Common myeloid progenitor, CD34-positive (primary cell): ENCODE measurements at regions not wholly inside any gene's neighbourhood (a gene's known extent, or its start where the extent isn't known, plus 50 kb on each side); places are given as distances from the start of the nearest gene placed in this dataset.

Experiments
- CTCF ChIA-PET: fragments of 350-600 bp; sonication (Branson Sonifier 250); formaldehyde crosslinking; loops from one replicate; lab custom pipeline; 2021; ENCODE audit warnings: antibody characterized with exemption; lab: Charles Lee
- POLR2A ChIA-PET: fragments of 350-600 bp; sonication (Branson Sonifier 250); formaldehyde crosslinking; loops from one replicate; lab custom pipeline; 2021; ENCODE audit warnings: antibody characterized with exemption; lab: Charles Lee
- DNase-seq, 3 donors: peaks; one replicate each; pipeline versions ENCODE4 v3.0.0 to v3.0.0-alpha.2; 2013
- H3K27ac ChIP-seq, 2 experiments: 1 replicate in 1 of 2; 2 replicates in 1 of 2; pipeline ENCODE4 v1.7.0; 2013; ENCODE audit warnings: inconsistent platforms in 2 of 2, low read length in 2 of 2, mild to moderate bottlenecking in 2 of 2, low read depth in 1 of 2, moderate library complexity in 1 of 2; ENCODE audit not compliant: severe bottlenecking in 2 of 2, insufficient read depth in 1 of 2, poor library complexity in 1 of 2
- H3K27me3 ChIP-seq, 5 experiments: replicated peaks in 2 of 5; 1 replicate in 3 of 5; 2 replicates in 2 of 5; pipeline versions ENCODE4 v1.6.1 to v1.7.0; 2013; ENCODE audit warnings: low read length in 4 of 5, mild to moderate bottlenecking in 2 of 5, moderate library complexity in 2 of 5, inconsistent platforms in 1 of 5; ENCODE audit not compliant: insufficient read depth in 5 of 5, control insufficient read depth in 4 of 5
- H3K36me3 ChIP-seq, 4 experiments: 1 replicate in 2 of 4; 2 replicates in 2 of 4; pipeline versions ENCODE4 v1.6.1 to v1.7.0; 2013; ENCODE audit warnings: low read length in 3 of 4, control low read depth in 1 of 4, mild to moderate bottlenecking in 1 of 4; ENCODE audit not compliant: control insufficient read depth in 4 of 4, insufficient read depth in 4 of 4
- H3K4me1 ChIP-seq, 4 experiments: 1 replicate in 3 of 4; 2 replicates in 1 of 4; pipeline versions ENCODE4 v1.6.1 to v1.7.1; 2013; ENCODE audit warnings: low read length in 3 of 4, mild to moderate bottlenecking in 3 of 4, control low read depth in 1 of 4, inconsistent platforms in 1 of 4, moderate library complexity in 1 of 4; ENCODE audit not compliant: control insufficient read depth in 4 of 4, insufficient read depth in 4 of 4; ENCODE audit errors: control extremely low read depth in 1 of 4
- H3K4me3 ChIP-seq, 7 experiments: 1 replicate in 4 of 7; 2 replicates in 3 of 7; pipeline versions ENCODE4 v1.5.1 to v1.7.0; 2013; ENCODE audit warnings: mild to moderate bottlenecking in 7 of 7, low read length in 6 of 7, moderate library complexity in 6 of 7, inconsistent platforms in 2 of 7, low read depth in 2 of 7, control low read depth in 1 of 7; ENCODE audit not compliant: insufficient read depth in 4 of 7, control insufficient read depth in 1 of 7; ENCODE audit errors: extremely low read depth in 1 of 7
- H3K9me3 ChIP-seq, 5 experiments: 1 replicate in 4 of 5; 2 replicates in 1 of 5; pipeline versions ENCODE4 v1.6.1 to v1.7.1; 2013; ENCODE audit warnings: low read length in 4 of 5, mild to moderate bottlenecking in 2 of 5, inconsistent platforms in 1 of 5, low read depth in 1 of 5, moderate library complexity in 1 of 5; ENCODE audit not compliant: control insufficient read depth in 4 of 5, insufficient read depth in 2 of 5; ENCODE audit errors: control extremely low read depth in 1 of 5
- whole genome bisulfite sequencing: methylation state at CpG from one replicate; pipeline ENCODE4 v1.1.5; 2013; ENCODE audit not compliant: insufficient coverage; 5-methylcytosine and 5-hydroxymethylcytosine counted together

- POLR2A ChIA-PET, result interaction anchor here (0.7 kb wide), 1 partner anchor 29 kb away, joined by 5 read pairs; no protein-coding TSS in a partner anchor
- no peaks in the 10 kb centered on the region for H3K9me3 ChIP-seq
- H3K4me3 ChIP-seq, result no peak overlapping the region
- CTCF ChIA-PET, result interaction anchor here (0.8 to 6.9 kb wide), 4 partner anchors 9 to 57 kb away, joined by 3 to 62 read pairs (median 9); no protein-coding TSS in a partner anchor
- no peak for DNase-seq
- H3K27ac ChIP-seq, result no peak overlapping the region
- no peaks in the 10 kb centered on the region for H3K36me3 ChIP-seq
- WGBS, result 97% methylated on average over 8 of the region's 9 CpGs
- no peaks in the 10 kb centered on the region for H3K27me3 ChIP-seq
- peaks cover 0 to 15% (median 7%) of the 10 kb centered on the region in 4 experiments for H3K4me1 ChIP-seq
Observed at GRCh38 chr16:85548375-85548774, 64.7 kb upstream of the GSE1 start.

GRCh38 chr16:85549766-85550421 lies 63.2 kb upstream of the GSE1 start:
- no peak overlapping the region for H3K4me3 ChIP-seq
- WGBS, result 86% methylated on average over 10 of the region's 13 CpGs
- POLR2A ChIA-PET, result no interaction called here

GRCh38 chr16:85550422-85550864 lies 62.7 kb upstream of the GSE1 start:
- CTCF ChIA-PET, result interaction anchor here (0.6 to 6.9 kb wide), 10 partner anchors 13 to 128 kb away, joined by 3 to 62 read pairs (median 7); no protein-coding TSS in a partner anchor
- DNase-seq, result no peak
- H3K4me3 ChIP-seq, result no peak overlapping the region
- peaks cover 0 to 16% (median 12%) of the 10 kb centered on the region in 4 experiments for H3K4me1 ChIP-seq
- 90% methylated on average over 14 of the region's 14 CpGs for WGBS
- POLR2A ChIA-PET, result interaction anchor here (0.8 kb wide), 1 partner anchor 65 kb away, joined by 4 read pairs; no protein-coding TSS in a partner anchor
- H3K27ac ChIP-seq, result no peak overlapping the region
- H3K27me3 ChIP-seq, result no peaks in the 10 kb centered on the region
- H3K36me3 ChIP-seq, result no peaks in the 10 kb centered on the region
- H3K9me3 ChIP-seq, result no peaks in the 10 kb centered on the region

More at GRCh38 chr16:85549766-85550421, 63.2 kb upstream of the GSE1 start:
- CTCF ChIA-PET, result interaction anchor here (0.6 to 6.9 kb wide), 9 partner anchors 12 to 127 kb away, joined by 3 to 62 read pairs (median 8); no protein-coding TSS in a partner anchor
- no peaks in the 10 kb centered on the region for H3K9me3 ChIP-seq
- no peaks in the 10 kb centered on the region for H3K27me3 ChIP-seq
- H3K4me1 ChIP-seq, result peaks cover 0 to 16% (median 12%) of the 10 kb centered on the region in 4 experiments
- no peaks in the 10 kb centered on the region for H3K36me3 ChIP-seq
- H3K27ac ChIP-seq, result no peak overlapping the region
- no peak for DNase-seq

- Histone ChIP-seq H3K36me3 (no peaks in the 10 kb centered on the region), H3K4me3 (no peak overlapping the region), H3K4me1 (peaks cover 0 to 21% (median 12%) of the 10 kb centered on the region in 4 experiments), H3K27me3 (no peaks in the 10 kb centered on the region), H3K9me3 (no peaks in the 10 kb centered on the region), H3K27ac (no peak overlapping the region)
- 87% methylated on average over 22 of the region's 25 CpGs for WGBS
- no peak for DNase-seq
- POLR2A ChIA-PET, result interaction anchor here (0.6 to 0.8 kb wide), 2 partner anchors 15 to 65 kb away, joined by 3 to 4 read pairs; no protein-coding TSS in a partner anchor
- CTCF ChIA-PET, result interaction anchor here (1.0 to 6.9 kb wide), 13 partner anchors 8 to 123 kb away, joined by 4 to 62 read pairs (median 13); no protein-coding TSS in a partner anchor
Observed at GRCh38 chr16:85550953-85551924, 61.9 kb upstream of the GSE1 start.

GRCh38 chr16:85552980-85553435 lies 60.1 kb upstream of the GSE1 start:
- WGBS, result 0% methylated on average over 23 of the region's 43 CpGs
- Histone ChIP-seq H3K9me3 (no peaks in the 10 kb centered on the region), H3K4me1 (peaks cover 1 to 32% (median 23%) of the 10 kb centered on the region in 4 experiments), H3K27me3 (no peaks in the 10 kb centered on the region), H3K4me3 (peak overlapping the region; percentile 40 to 97 (median 84)), H3K36me3 (no peaks in the 10 kb centered on the region), H3K27ac (peak overlapping the region in 1 of 2 experiments; percentile 98)
- CTCF ChIA-PET, result interaction anchor here (0.9 to 6.9 kb wide), 27 partner anchors 9 to 167 kb away, joined by 3 to 62 read pairs (median 5); no protein-coding TSS in a partner anchor
- DNase-seq, result no peak
- POLR2A ChIA-PET, result interaction anchor here (0.6 to 3.3 kb wide), 13 partner anchors 8 to 132 kb away, joined by 3 to 26 read pairs (median 10); partner anchors contain the start of gene GSE1

- CTCF ChIA-PET, result interaction anchor here (0.9 to 6.9 kb wide), 24 partner anchors 10 to 167 kb away, joined by 3 to 62 read pairs (median 5); no protein-coding TSS in a partner anchor
- Histone ChIP-seq H3K9me3 (no peaks in the 10 kb centered on the region), H3K4me3 (peak overlapping the region; percentile 40 to 97 (median 84)), H3K27ac (peak overlapping the region; percentile 75 to 98), H3K27me3 (no peaks in the 10 kb centered on the region), H3K36me3 (no peaks in the 10 kb centered on the region), H3K4me1 (peaks cover 5 to 37% (median 29%) of the 10 kb centered on the region in 4 experiments)
- POLR2A ChIA-PET, result interaction anchor here (0.6 to 3.3 kb wide), 16 partner anchors 9 to 138 kb away, joined by 3 to 26 read pairs (median 8); partner anchors contain the start of gene GSE1
- DNase-seq, result peak; percentile 65 to 84 (median 74)
- under 1% methylated on average over 54 of the region's 57 CpGs for WGBS
Observed at GRCh38 chr16:85553436-85554113, 59.5 kb upstream of the GSE1 start.
